Liver (tissue), 8 donors: ENCODE measurements at regions not wholly inside any gene's neighbourhood (a gene's known extent, or its start where the extent isn't known, plus 50 kb on each side); places are given as distances from the start of the nearest gene placed in this dataset.

ENCODE experiments used
- DNase-seq: peaks from one replicate; pipeline ENCODE4 v3.0.0-alpha.2; 2017; ENCODE audit warnings: low spot score
- H3K27ac ChIP-seq, 2 donors: one replicate each; pipeline ENCODE4 v1.7.0; 2013; ENCODE audit warnings: inconsistent platforms in 2 of 2, low read length in 2 of 2, control low read depth in 1 of 2, low read depth in 1 of 2, mild to moderate bottlenecking in 1 of 2
- H3K27me3 ChIP-seq, 4 donors: one replicate each; pipeline versions ENCODE4 v1.6.1 to v1.7.0; 2013; ENCODE audit warnings: low read length in 3 of 4, inconsistent platforms in 1 of 4, mild to moderate bottlenecking in 1 of 4, moderate library complexity in 1 of 4; ENCODE audit not compliant: control insufficient read depth in 4 of 4, insufficient read depth in 4 of 4
- H3K36me3 ChIP-seq, 4 donors: one replicate each; pipeline versions ENCODE4 v1.6.1 to v1.7.0; 2013; ENCODE audit warnings: low read length in 3 of 4, mild to moderate bottlenecking in 3 of 4, low read depth in 1 of 4, moderate library complexity in 1 of 4; ENCODE audit not compliant: control insufficient read depth in 4 of 4, insufficient read depth in 3 of 4
- H3K4me1 ChIP-seq, 4 donors: one replicate each; pipeline versions ENCODE4 v1.6.1 to v1.7.0; 2013; ENCODE audit warnings: low read length in 3 of 4, mild to moderate bottlenecking in 3 of 4, moderate library complexity in 1 of 4; ENCODE audit not compliant: control insufficient read depth in 4 of 4, insufficient read depth in 4 of 4
- H3K4me3 ChIP-seq, 3 donors: one replicate each; pipeline versions ENCODE4 v1.6.1 to v1.7.0; 2013; ENCODE audit warnings: low read length in 3 of 3, control low read depth in 1 of 3, low read depth in 1 of 3, mild to moderate bottlenecking in 1 of 3
- H3K9ac ChIP-seq, 2 donors: one replicate each; pipeline ENCODE4 v1.7.0; 2013; ENCODE audit warnings: low read length in 2 of 2, mild to moderate bottlenecking in 2 of 2, moderate library complexity in 2 of 2, control low read depth in 1 of 2, low read depth in 1 of 2
- H3K9me3 ChIP-seq, 4 donors: one replicate each; pipeline versions ENCODE4 v1.6.1 to v1.7.0; 2013; ENCODE audit warnings: low read length in 3 of 4; ENCODE audit not compliant: control insufficient read depth in 4 of 4
- ATF3 ChIP-seq: IDR thresholded peaks from 2 replicates; pipeline ENCODE4 v1.6.1; 2016; ENCODE audit warnings: antibody characterized with exemption
- EGR1 ChIP-seq, 2 donors: IDR thresholded peaks; 2 replicates each; pipeline ENCODE4 v1.6.1; 2016 to 2018; ENCODE audit warnings: antibody characterized with exemption in 2 of 2, low read depth in 2 of 2
- FOXA1 ChIP-seq: IDR thresholded peaks from 2 replicates; pipeline ENCODE4 v1.6.1; 2016; ENCODE audit warnings: antibody characterized with exemption
- JUND ChIP-seq, 2 donors: IDR thresholded peaks; 2 replicates each; pipeline ENCODE4 v1.6.1; 2016; ENCODE audit warnings: antibody characterized with exemption in 2 of 2
- NR2F2 ChIP-seq: IDR thresholded peaks from 2 replicates; pipeline ENCODE4 v1.6.1; 2016; ENCODE audit warnings: antibody characterized with exemption
- RAD21 ChIP-seq, 2 donors: IDR thresholded peaks; 2 replicates each; pipeline ENCODE4 v1.6.1; 2016; ENCODE audit warnings: antibody characterized with exemption in 2 of 2, mild to moderate bottlenecking in 2 of 2
- RXRA ChIP-seq, 2 donors: IDR thresholded peaks; 2 replicates each; pipeline ENCODE4 v1.6.1; 2017 to 2018; ENCODE audit warnings: antibody characterized with exemption in 2 of 2, mild to moderate bottlenecking in 1 of 2
- YY1 ChIP-seq: IDR thresholded peaks from 2 replicates; pipeline ENCODE4 v1.6.1; 2016; ENCODE audit warnings: antibody characterized with exemption, mild to moderate bottlenecking
- ZBTB33 ChIP-seq: IDR thresholded peaks from 2 replicates; pipeline ENCODE4 v1.6.1; 2016; ENCODE audit warnings: antibody characterized with exemption
- WGBS: extraction: QIAGEN DNeasy Blood & Tissue Kit; methylation state at CpG from one replicate; pipeline ENCODE4 v1.1.7; 2013; 5-methylcytosine and 5-hydroxymethylcytosine counted together
- TF ChIP-seq, protein P1 (sequence below): IDR thresholded peaks from 2 replicates; pipeline ENCODE4 v1.6.1; 2016; ENCODE audit warnings: antibody characterized with exemption
- TF ChIP-seq, protein P2 (sequence below): fragments of 150-350 bp; IDR thresholded peaks from 2 replicates; pipeline ENCODE4 v1.5.1; 2017; ENCODE audit warnings: improper control_type of control experiment, low read depth, low read length; ENCODE audit not compliant: missing input control
- donor health status: healthy.
- donor health status: healthy.
- donor health status: healthy.
- donor health status: healthy.
- donor health status: healthy.

DNA sequence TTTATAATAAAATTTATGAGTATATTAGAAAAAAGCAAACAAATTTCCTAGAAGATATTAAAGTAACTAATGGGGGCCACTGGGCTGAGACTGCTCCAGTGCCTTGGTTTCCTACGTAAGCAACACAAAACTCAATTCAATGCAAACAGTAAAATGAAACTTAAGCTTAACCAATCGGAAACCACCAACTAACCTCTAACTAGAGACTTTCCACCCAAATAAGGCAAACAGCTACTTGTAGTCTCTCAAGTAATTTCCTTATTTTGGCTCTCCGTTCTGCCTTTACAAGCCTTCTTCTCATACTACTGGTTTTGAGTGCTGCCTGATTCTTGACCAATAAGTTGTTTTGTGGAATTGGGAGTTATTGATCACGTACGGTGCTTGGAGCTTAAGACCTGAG, 167.3 kb upstream of the VEGFC start:
- Histone ChIP-seq H3K4me1 (no peaks in the 10 kb centered on the region), H3K9ac (no peak overlapping the region), H3K27me3 (no peaks in the 10 kb centered on the region), H3K4me3 (no peak overlapping the region), H3K27ac (no peak overlapping the region), H3K36me3 (no peaks in the 10 kb centered on the region), H3K9me3 (peaks cover 0 to 6% (median 0%) of the 10 kb centered on the region in 4 donors)
- TF ChIP-seq RAD21 (IDR thresholded peaks at IDR 0.05) = no peak
- TF ChIP-seq ATF3 = no peak
- TF ChIP-seq JUND (IDR thresholded peaks at IDR 0.05) = no peak
- TF ChIP-seq, protein P1, sequence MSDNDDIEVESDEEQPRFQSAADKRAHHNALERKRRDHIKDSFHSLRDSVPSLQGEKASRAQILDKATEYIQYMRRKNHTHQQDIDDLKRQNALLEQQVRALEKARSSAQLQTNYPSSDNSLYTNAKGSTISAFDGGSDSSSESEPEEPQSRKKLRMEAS = no peak
- no peak for TF ChIP-seq EGR1 (IDR thresholded peaks at IDR 0.05; ENCODE audit: low read depth in 2 of 2)
- TF ChIP-seq YY1 = no peak
- no peak for DNase-seq
- WGBS = 77% methylated on average over 5 of the region's 5 CpGs

DNA sequence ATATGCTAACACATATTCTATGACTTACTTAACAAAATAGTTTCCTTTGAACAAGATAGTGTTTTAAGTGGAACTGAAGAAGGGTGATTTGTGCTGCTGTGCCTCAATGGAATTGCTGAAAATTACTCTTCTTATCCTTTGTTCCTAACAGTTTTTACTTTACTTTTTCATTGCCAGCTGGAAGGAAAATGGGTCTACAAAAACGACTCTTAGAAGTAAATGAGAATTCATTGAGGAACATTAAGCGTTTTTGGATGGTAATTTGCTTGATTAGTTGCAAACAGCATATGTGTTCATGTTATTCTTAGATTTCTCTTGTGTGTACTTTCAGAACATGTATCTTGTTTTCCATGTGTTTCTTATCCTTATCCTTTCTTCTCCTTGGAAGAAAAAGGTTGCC, 170.4 kb upstream of the VEGFC start:
- Histone ChIP-seq H3K4me3 (no peak overlapping the region), H3K9ac (no peak overlapping the region), H3K9me3 (no peaks in the 10 kb centered on the region), H3K4me1 (no peaks in the 10 kb centered on the region), H3K36me3 (no peaks in the 10 kb centered on the region), H3K27me3 (no peaks in the 10 kb centered on the region), H3K27ac (no peak overlapping the region)
- no peak for DNase-seq
- 36% methylated on average over 2 of the region's 2 CpGs for WGBS
- no peak for TF ChIP-seq JUND (IDR thresholded peaks at IDR 0.05)
- no peak for TF ChIP-seq RXRA (IDR thresholded peaks at IDR 0.05)
- no peak for TF ChIP-seq EGR1 (IDR thresholded peaks at IDR 0.05; ENCODE audit: low read depth in 2 of 2)
- TF ChIP-seq ATF3 = no peak
- no peak for TF ChIP-seq YY1
- TF ChIP-seq NR2F2 = no peak

DNA sequence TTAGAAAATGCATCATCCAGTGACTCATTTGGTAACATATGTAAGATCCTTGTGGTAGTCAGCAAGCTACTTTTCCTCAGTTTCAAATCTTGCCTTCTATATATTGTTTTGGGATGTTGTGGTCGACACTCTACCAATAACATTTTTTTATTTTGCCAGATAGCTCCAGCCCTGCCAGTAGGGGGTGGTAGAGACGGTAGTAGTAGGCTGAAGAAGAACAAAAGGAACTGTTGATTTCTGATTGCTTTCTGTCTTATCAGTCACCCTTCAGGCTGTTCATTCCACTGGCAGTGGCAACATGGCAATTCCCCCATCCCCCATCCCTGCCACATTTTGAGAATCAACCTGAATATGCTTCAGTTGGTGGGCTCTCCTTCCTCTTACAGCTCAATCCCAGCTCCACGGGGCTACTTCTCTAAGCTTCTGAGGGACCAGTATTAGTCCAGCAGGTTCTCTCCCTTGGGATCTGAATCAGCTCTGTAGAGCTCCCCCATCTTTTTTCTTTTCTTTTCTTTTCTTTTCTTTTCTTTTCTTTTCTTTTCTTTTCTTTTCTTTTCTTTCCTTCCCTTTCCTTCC, 171.5 kb upstream of the VEGFC start:
- Histone ChIP-seq H3K27ac (no peak overlapping the region), H3K4me1 (no peaks in the 10 kb centered on the region), H3K4me3 (no peak overlapping the region), H3K9me3 (no peaks in the 10 kb centered on the region), H3K27me3 (no peaks in the 10 kb centered on the region), H3K36me3 (no peaks in the 10 kb centered on the region), H3K9ac (no peak overlapping the region)
- DNase-seq = no peak
- WGBS = 66% methylated on average over 3 of the region's 3 CpGs
- no peak for TF ChIP-seq ATF3
- TF ChIP-seq, protein P2, sequence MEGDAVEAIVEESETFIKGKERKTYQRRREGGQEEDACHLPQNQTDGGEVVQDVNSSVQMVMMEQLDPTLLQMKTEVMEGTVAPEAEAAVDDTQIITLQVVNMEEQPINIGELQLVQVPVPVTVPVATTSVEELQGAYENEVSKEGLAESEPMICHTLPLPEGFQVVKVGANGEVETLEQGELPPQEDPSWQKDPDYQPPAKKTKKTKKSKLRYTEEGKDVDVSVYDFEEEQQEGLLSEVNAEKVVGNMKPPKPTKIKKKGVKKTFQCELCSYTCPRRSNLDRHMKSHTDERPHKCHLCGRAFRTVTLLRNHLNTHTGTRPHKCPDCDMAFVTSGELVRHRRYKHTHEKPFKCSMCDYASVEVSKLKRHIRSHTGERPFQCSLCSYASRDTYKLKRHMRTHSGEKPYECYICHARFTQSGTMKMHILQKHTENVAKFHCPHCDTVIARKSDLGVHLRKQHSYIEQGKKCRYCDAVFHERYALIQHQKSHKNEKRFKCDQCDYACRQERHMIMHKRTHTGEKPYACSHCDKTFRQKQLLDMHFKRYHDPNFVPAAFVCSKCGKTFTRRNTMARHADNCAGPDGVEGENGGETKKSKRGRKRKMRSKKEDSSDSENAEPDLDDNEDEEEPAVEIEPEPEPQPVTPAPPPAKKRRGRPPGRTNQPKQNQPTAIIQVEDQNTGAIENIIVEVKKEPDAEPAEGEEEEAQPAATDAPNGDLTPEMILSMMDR = no peak
- TF ChIP-seq ZBTB33 = no peak
- no peak for TF ChIP-seq FOXA1
- no peak for TF ChIP-seq RXRA (IDR thresholded peaks at IDR 0.05)
